HepG2 (cell line): ENCODE measurements at regions not wholly inside any gene's neighbourhood (a gene's known extent, or its start where the extent isn't known, plus 50 kb on each side); places are given as distances from the start of the nearest gene placed in this dataset.
"Not testable (repeated sequence)": the region's sequence is repeated elsewhere in the genome, so short reads cannot be mapped to it uniquely, and the experiment has no call there.

Experiments
- ATAC-seq: fragments of 200-7000 bp; cut with Tn5 transposase; 3 replicates; pipeline ENCODE4 v1.9.1; 2020; ENCODE audit warnings: mild to moderate bottlenecking, moderate library complexity
- BruUV-seq: library from RNA; stranded (reverse); fragments of 400-500 nt; replicated peaks from 2 replicates; lab custom pipeline; 2021; lab: Mats Ljungman, UMichigan
- CTCF ChIA-PET: fragments of 300-600 bp; formaldehyde crosslinking; extraction: SDS; loops from one replicate; lab custom pipeline; 2021; ENCODE audit warnings: low total read pairs, inconsistent platforms, low intra/inter-chr PET ratio; lab: Yijun Ruan, JAX
- POLR2A ChIA-PET: fragments of 350-600 bp; sonication (Branson Sonifier 250); formaldehyde crosslinking; loops from one replicate; lab custom pipeline; 2020; ENCODE audit warnings: antibody characterized with exemption, inconsistent platforms; lab: Yijun Ruan, JAX
- DNase-seq: peaks from one replicate; pipeline ENCODE4 v3.0.0-alpha.2; 2015; ENCODE audit warnings: low spot score
- FAIRE-seq: peaks from 3 replicates; lab custom pipeline; 2011; peaks lifted over from hg19 to GRCh38; lab: Jason Lieb, UNC
- H2AFZ ChIP-seq: one replicate; pipeline ENCODE4 v1.6.1; 2011; ENCODE audit warnings: low read length, inconsistent platforms
- H3K27ac ChIP-seq: fragments of 300-600 bp; 3 replicates; pipeline ENCODE4 v1.8.0; 2011; ENCODE audit warnings: mixed run types, mild to moderate bottlenecking, mixed read lengths, low read length, inconsistent platforms; ENCODE audit not compliant: insufficient read depth; ENCODE audit errors: extremely low read length
- H3K27me3 ChIP-seq, 2 experiments: fragments of 200-600 bp in 1 of 2; 2 replicates in 1 of 2; 3 replicates in 1 of 2; pipeline versions ENCODE4 v1.6.0 to v1.8.0; 2011; ENCODE audit warnings: low read length in 2 of 2, mild to moderate bottlenecking in 2 of 2, moderate library complexity in 2 of 2, inconsistent platforms in 1 of 2; ENCODE audit not compliant: insufficient read depth in 2 of 2, control insufficient read depth in 1 of 2
- H3K36me3 ChIP-seq, 2 experiments: fragments of 200-600 bp in 1 of 2; replicated peaks in 1 of 2; 2 replicates in 1 of 2; 3 replicates in 1 of 2; pipeline versions ENCODE4 v1.5.1 to v1.8.0; 2011; ENCODE audit warnings: low read length in 2 of 2, inconsistent platforms in 1 of 2; ENCODE audit not compliant: insufficient read depth in 2 of 2, control insufficient read depth in 1 of 2
- H3K4me1 ChIP-seq: 2 replicates; pipeline ENCODE4 v1.5.1; 2012; ENCODE audit warnings: low read length, inconsistent platforms; ENCODE audit not compliant: insufficient read depth
- H3K4me2 ChIP-seq: 2 replicates; pipeline ENCODE4 v1.6.0; 2011; ENCODE audit warnings: low read depth, low read length, inconsistent platforms
- H3K4me3 ChIP-seq, 3 experiments: fragments of 200-600 bp in 1 of 3; sonication (generic), shearing (Covaris generic) in 1 of 3; replicated peaks in 1 of 3; 2 replicates each; pipeline ENCODE4 v1.5.1; 2011 to 2016; ENCODE audit warnings: low read length in 3 of 3, inconsistent platforms in 2 of 3, low read depth in 2 of 3, mild to moderate bottlenecking in 2 of 3, control low read depth in 1 of 3, mixed read lengths in 1 of 3; ENCODE audit not compliant: insufficient read depth in 1 of 3
- H3K79me2 ChIP-seq: one replicate; pipeline ENCODE4 v1.6.1; 2011; ENCODE audit warnings: low read length, inconsistent platforms; ENCODE audit not compliant: insufficient read depth
- H3K9ac ChIP-seq: 2 replicates; pipeline ENCODE4 v1.6.0; 2011; ENCODE audit warnings: mild to moderate bottlenecking, low read depth, low read length, inconsistent platforms; ENCODE audit not compliant: insufficient read depth
- H3K9me3 ChIP-seq: 2 replicates; pipeline ENCODE4 v1.5.1; 2012; ENCODE audit warnings: mild to moderate bottlenecking, low read length
- H4K20me1 ChIP-seq: 2 replicates; pipeline ENCODE4 v1.6.0; 2011; ENCODE audit warnings: inconsistent platforms, mild to moderate bottlenecking, low read length, moderate library complexity; ENCODE audit not compliant: insufficient read depth
- ZNF652 ChIP-seq: IDR thresholded peaks from 2 replicates; pipeline ENCODE4 v1.6.1; 2016; ENCODE audit warnings: low read depth, borderline replicate concordance
- WGBS: methylation state at CpG from one replicate; pipeline ENCODE4 v1.1.6; 2017; ENCODE audit warnings: low lambda C conversion rate; 5-methylcytosine and 5-hydroxymethylcytosine counted together
- in situ Hi-C: cut with HindIII; loops from 2 replicates; pipeline ENCODE4 v1.10.0; 2017; ENCODE audit warnings: low pct_unique_long_range_greater_than_20kb; ENCODE audit not compliant: extremely low pct_ligation_motif_present
- intact Hi-C: fragments of 100-400 bp; cut with micrococcal nuclease; formaldehyde crosslinking; loops from one replicate; pipeline ENCODE4 v1.10.0; 2022; ENCODE audit not compliant: unreplicated experiment

GRCh38 chr2:158885018-158885678 lies 83.3 kb upstream of the TANC1 start:
- H2AFZ ChIP-seq, ATAC-seq, H3K27me3 ChIP-seq, H3K9me3 ChIP-seq, H4K20me1 ChIP-seq, CTCF ChIA-PET, H3K36me3 ChIP-seq, intact Hi-C loops, in situ Hi-C loops: not testable (repeated sequence)
- peak; percentile 83 for TF ChIP-seq ZNF652
- TF ChIP-seq, all 625 proteins: peak for 1; not testable (repeated sequence) for 624
- H3K27ac ChIP-seq, POLR2A ChIA-PET, BruUV-seq, H3K9ac ChIP-seq, FAIRE-seq, H3K79me2 ChIP-seq, DNase-seq: not testable (repeated sequence)
- peak overlapping the region; percentile 54 for H3K4me2 ChIP-seq
- H3K4me1 ChIP-seq = peaks cover 36% of the 10 kb centered on the region
- H3K4me3 ChIP-seq = peak overlapping the region in 1 of 3 experiments; percentile 9; a peak in 1 of 6 replicates
- WGBS = 38% methylated on average over 8 of the region's 8 CpGs

GRCh38 chr2:158885679-158886050 lies 82.8 kb upstream of the TANC1 start:
- H3K27me3 ChIP-seq, DNase-seq, ATAC-seq, H3K9me3 ChIP-seq, BruUV-seq, H4K20me1 ChIP-seq, H2AFZ ChIP-seq, in situ Hi-C loops, H3K4me2 ChIP-seq, CTCF ChIA-PET, intact Hi-C loops, FAIRE-seq, POLR2A ChIA-PET, H3K36me3 ChIP-seq, H3K27ac ChIP-seq, H3K4me3 ChIP-seq, H3K79me2 ChIP-seq, H3K9ac ChIP-seq: not testable (repeated sequence)
- WGBS = 86% methylated on average over 10 of the region's 10 CpGs
- peaks cover 36% of the 10 kb centered on the region for H3K4me1 ChIP-seq
